GM12865 (cell line): ENCODE measurements at regions not wholly inside any gene's neighbourhood (a gene's known extent, or its start where the extent isn't known, plus 50 kb on each side); places are given as distances from the start of the nearest gene placed in this dataset.

Experiments used
- DNase-seq: peaks from one replicate; pipeline ENCODE4 v3.0.0; 2010; ENCODE audit warnings: low read depth
- H3K4me3 ChIP-seq: 2 replicates; pipeline ENCODE4 v1.5.1; 2011; ENCODE audit warnings: mild to moderate bottlenecking, low read depth, low read length, control low read depth
- CTCF ChIP-seq: IDR thresholded peaks from 2 replicates; pipeline ENCODE4 v1.5.1; 2011; ENCODE audit warnings: low read length, control low read depth, low read depth, inconsistent platforms; ENCODE audit not compliant: insufficient read depth; ENCODE audit errors: missing control alignments

GRCh38 chr15:79674124-79674465 is 222.7 kb downstream of the MTHFS start:
- H3K4me3 ChIP-seq = no peak overlapping the region
- TF ChIP-seq CTCF = no peak
- no peak for DNase-seq

- DNase-seq = no peak
- H3K4me3 ChIP-seq = no peak overlapping the region
- TF ChIP-seq CTCF = peak; percentile 8
Observed at GRCh38 chr15:79675982-79676381, 220.8 kb downstream of the MTHFS start.

GRCh38 chr15:79676621-79677020 is 220.2 kb downstream of the MTHFS start:
- no peak for TF ChIP-seq CTCF
- DNase-seq = no peak
- no peak overlapping the region for H3K4me3 ChIP-seq

- no peak for TF ChIP-seq CTCF
- no peak for DNase-seq
- no peak overlapping the region for H3K4me3 ChIP-seq
Observed at GRCh38 chr15:79677241-79677640, 219.6 kb downstream of the MTHFS start.

- DNase-seq = no peak
- H3K4me3 ChIP-seq = no peak overlapping the region
- TF ChIP-seq CTCF = no peak
Observed at GRCh38 chr15:79678032-79678701, 218.6 kb downstream of the MTHFS start.

- DNase-seq = peak; percentile 37
Observed at GRCh38 chr15:79680720-79681119, 216.1 kb downstream of the MTHFS start.

More at GRCh38 chr15:79680720-79681119, 216.1 kb downstream of the MTHFS start:
- no peak overlapping the region; the same call in 1 of the 2 replicates for H3K4me3 ChIP-seq
- TF ChIP-seq CTCF = no peak
